ENCODE measurements at regions not wholly inside any gene's neighbourhood (a gene's known extent, or its start where the extent isn't known, plus 50 kb on each side); places are given as distances from the start of the nearest gene placed in this dataset.

- no peak for TF ChIP-seq CTCF (IDR thresholded peaks at IDR 0.05)
- no peak for TF ChIP-seq POLR2A (IDR thresholded peaks at IDR 0.05)
These were observed 537.4 kb downstream of the TMEM135 start for GRCh38 chr11:87575088-87575487.
